ENCODE measurements at regions not wholly inside any gene's neighbourhood (a gene's known extent, or its start where the extent isn't known, plus 50 kb on each side); places are given as distances from the start of the nearest gene placed in this dataset.

GRCh38 chr15:48046813-48047438 is 73.9 kb upstream of the SLC24A5 start:
- TF ChIP-seq CTCF (optimal IDR thresholded peaks at IDR 0.05 in 1 of 3, IDR thresholded peaks at IDR 0.05 in 1 of 3, conservative IDR thresholded peaks at IDR 0.05 in 1 of 3; ENCODE audit: extremely low read depth in 1 of 3, insufficient read depth in 2 of 3, low read length in 3 of 3) (no peak), EZH2 (IDR thresholded peaks at IDR 0.05; ENCODE audit: low read length) (no peak)
